ENCODE measurements at regions not wholly inside any gene's neighbourhood (a gene's known extent, or its start where the extent isn't known, plus 50 kb on each side); places are given as distances from the start of the nearest gene placed in this dataset.

DNA sequence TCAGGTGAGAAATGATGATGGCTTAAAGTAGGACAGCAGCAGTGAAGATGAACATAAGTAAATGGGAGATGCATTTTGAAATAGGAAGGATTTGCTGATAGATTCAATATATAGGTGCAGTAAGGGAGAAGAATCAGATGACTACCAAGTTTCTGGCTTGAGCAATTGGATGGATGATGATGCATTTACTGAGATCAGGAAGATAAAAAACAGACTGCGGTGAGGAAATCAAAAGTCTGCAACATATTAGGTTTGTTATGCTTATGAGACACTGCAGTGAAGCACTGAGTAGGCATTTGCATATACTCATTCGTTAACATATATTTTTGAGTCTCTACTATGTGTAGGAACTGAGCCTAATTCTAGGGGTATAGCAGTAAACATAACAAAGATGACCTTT is 184.2 kb downstream of the LACC1 start:
- no peak overlapping the region for H3T11ph ChIP-seq (ENCODE audit: low read length)
- no peak overlapping the region for H3K27ac ChIP-seq (ENCODE audit: insufficient read length, low read depth, low read length)
- no peak overlapping the region for H2BK5ac ChIP-seq (ENCODE audit: insufficient read length, low read length)
- TF ChIP-seq, protein P1, sequence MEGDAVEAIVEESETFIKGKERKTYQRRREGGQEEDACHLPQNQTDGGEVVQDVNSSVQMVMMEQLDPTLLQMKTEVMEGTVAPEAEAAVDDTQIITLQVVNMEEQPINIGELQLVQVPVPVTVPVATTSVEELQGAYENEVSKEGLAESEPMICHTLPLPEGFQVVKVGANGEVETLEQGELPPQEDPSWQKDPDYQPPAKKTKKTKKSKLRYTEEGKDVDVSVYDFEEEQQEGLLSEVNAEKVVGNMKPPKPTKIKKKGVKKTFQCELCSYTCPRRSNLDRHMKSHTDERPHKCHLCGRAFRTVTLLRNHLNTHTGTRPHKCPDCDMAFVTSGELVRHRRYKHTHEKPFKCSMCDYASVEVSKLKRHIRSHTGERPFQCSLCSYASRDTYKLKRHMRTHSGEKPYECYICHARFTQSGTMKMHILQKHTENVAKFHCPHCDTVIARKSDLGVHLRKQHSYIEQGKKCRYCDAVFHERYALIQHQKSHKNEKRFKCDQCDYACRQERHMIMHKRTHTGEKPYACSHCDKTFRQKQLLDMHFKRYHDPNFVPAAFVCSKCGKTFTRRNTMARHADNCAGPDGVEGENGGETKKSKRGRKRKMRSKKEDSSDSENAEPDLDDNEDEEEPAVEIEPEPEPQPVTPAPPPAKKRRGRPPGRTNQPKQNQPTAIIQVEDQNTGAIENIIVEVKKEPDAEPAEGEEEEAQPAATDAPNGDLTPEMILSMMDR (conservative IDR thresholded peaks at IDR 0.05) = no peak
- no peaks in the 10 kb centered on the region for H3K9me3 ChIP-seq (ENCODE audit: control insufficient read depth, low read depth, low read length)
- H3K23ac ChIP-seq (ENCODE audit: insufficient read length, low read depth, low read length) = no peak overlapping the region
- Mint-ChIP-seq H3K27ac (no peak overlapping the region), H3K9me3 (peaks cover 0 to 6% of the 10 kb centered on the region in 2 experiments; a peak in 1 of 5 replicates), H3K36me3 (ENCODE audit: insufficient read depth in 1 of 3, low read depth in 3 of 3) (peaks cover 0 to 12% (median 2%) of the 10 kb centered on the region in 3 experiments; a peak in 3 of 7 replicates), H3K4me1 (peaks cover 28 to 36% of the 10 kb centered on the region in 2 experiments), H3K27me3 (ENCODE audit: low read depth) (peaks cover 13% of the 10 kb centered on the region), H3K4me3 (no peak overlapping the region)
- no peak overlapping the region for H2BK120ac ChIP-seq (ENCODE audit: low read depth, low read length, poor library complexity, severe bottlenecking)
- H3K79me1 ChIP-seq (ENCODE audit: insufficient read depth, low read depth, low read length, poor library complexity, severe bottlenecking) = no peaks in the 10 kb centered on the region
- no peaks in the 10 kb centered on the region for H3K23me2 ChIP-seq (ENCODE audit: insufficient read length, low read depth, low read length, poor library complexity, severe bottlenecking)
- no peak overlapping the region for H2BK12ac ChIP-seq (ENCODE audit: insufficient read length, low read depth, low read length)
- H3K4ac ChIP-seq (ENCODE audit: low read depth, low read length) = no peak overlapping the region
- H4K5ac ChIP-seq (ENCODE audit: insufficient read length, low read depth, low read length) = no peak overlapping the region
- no peaks in the 10 kb centered on the region for H4K20me1 ChIP-seq (ENCODE audit: control insufficient read depth, insufficient read depth, insufficient read length)
- H2AK5ac ChIP-seq (ENCODE audit: insufficient read length, low read length) = no peak overlapping the region
- H3K4me2 ChIP-seq (ENCODE audit: insufficient read depth, insufficient read length, low read length) = no peak overlapping the region
- 0 out of 2 replicates have a peak, but pooled peaks cover 2% of the 10 kb centered on the region for H3K79me2 ChIP-seq (ENCODE audit: insufficient read depth, low read length)
- no CpG with 5 or more reads among the region's 2 CpGs for WGBS (ENCODE audit: extremely low coverage, insufficient read length, low lambda C conversion rate)
- H3K14ac ChIP-seq (ENCODE audit: insufficient read depth, low read length) = no peak overlapping the region
- H2BK15ac ChIP-seq (ENCODE audit: low read depth, low read length) = no peak overlapping the region
- H2BK20ac ChIP-seq (ENCODE audit: low read depth, low read length, poor library complexity, severe bottlenecking) = no peak overlapping the region
- no peaks in the 10 kb centered on the region for H3K27me3 ChIP-seq (ENCODE audit: insufficient read depth, low read length)
- no peak overlapping the region for H4K91ac ChIP-seq (ENCODE audit: insufficient read length, low read depth, low read length)
- no peak overlapping the region for H3K18ac ChIP-seq (ENCODE audit: insufficient read length, low read depth, low read length)
- H3K4me1 ChIP-seq (ENCODE audit: insufficient read depth, low read length) = peaks cover 6% of the 10 kb centered on the region; the same call in 1 of the 2 replicates
- H3K9ac ChIP-seq (ENCODE audit: extremely low read depth, insufficient read length, low read length) = no peak overlapping the region
- no peak overlapping the region for H2AFZ ChIP-seq (ENCODE audit: low read length)
- H4K8ac ChIP-seq (replicated peaks; ENCODE audit: insufficient read length, low read depth, low read length) = no peak overlapping the region
- DNase-seq = no peak
- H3K56ac ChIP-seq (ENCODE audit: insufficient read length, low read depth, low read length) = no peak overlapping the region

Measured in H9 (cell line).